Fibroblast of lung (primary cell): ENCODE measurements at regions not wholly inside any gene's neighbourhood (a gene's known extent, or its start where the extent isn't known, plus 50 kb on each side); places are given as distances from the start of the nearest gene placed in this dataset.

Experiments used
- EZH2 ChIP-seq: IDR thresholded peaks from 2 replicates; pipeline ENCODE4 v1.5.1; 2012; ENCODE audit warnings: low read length, control low read depth, mild to moderate bottlenecking; ENCODE audit errors: missing control alignments
- TF ChIP-seq, protein P1 (sequence below), 2 donors: IDR thresholded peaks in 1 of 2; conservative IDR thresholded peaks in 1 of 2; 1 replicate in 1 of 2; 2 replicates in 1 of 2; pipeline ENCODE4 v1.5.1; 2011 to 2012; ENCODE audit warnings: low read length in 2 of 2, control low read depth in 1 of 2, inconsistent platforms in 1 of 2, low read depth in 1 of 2, mild to moderate bottlenecking in 1 of 2

DNA sequence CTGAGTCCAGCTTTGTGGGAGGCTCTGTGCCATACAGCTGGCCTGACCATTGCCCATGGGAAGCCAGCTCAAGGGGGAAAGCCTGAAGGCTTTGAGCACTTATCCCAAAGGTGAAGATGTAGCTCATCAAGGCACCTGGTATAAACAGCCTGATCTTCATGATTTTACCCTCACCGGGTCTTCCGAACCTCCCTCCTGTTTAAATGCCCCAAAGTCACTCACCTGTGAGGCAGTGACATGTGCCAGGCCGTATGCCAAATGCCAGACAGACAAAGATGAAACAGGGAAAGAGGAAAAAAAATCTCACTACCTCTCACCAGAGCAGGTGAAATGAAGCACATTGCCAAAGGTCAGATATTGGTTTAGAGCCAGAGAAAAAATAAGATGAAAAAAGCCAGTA lies 62.8 kb upstream of the ITSN2 start:
- TF ChIP-seq, protein P1, sequence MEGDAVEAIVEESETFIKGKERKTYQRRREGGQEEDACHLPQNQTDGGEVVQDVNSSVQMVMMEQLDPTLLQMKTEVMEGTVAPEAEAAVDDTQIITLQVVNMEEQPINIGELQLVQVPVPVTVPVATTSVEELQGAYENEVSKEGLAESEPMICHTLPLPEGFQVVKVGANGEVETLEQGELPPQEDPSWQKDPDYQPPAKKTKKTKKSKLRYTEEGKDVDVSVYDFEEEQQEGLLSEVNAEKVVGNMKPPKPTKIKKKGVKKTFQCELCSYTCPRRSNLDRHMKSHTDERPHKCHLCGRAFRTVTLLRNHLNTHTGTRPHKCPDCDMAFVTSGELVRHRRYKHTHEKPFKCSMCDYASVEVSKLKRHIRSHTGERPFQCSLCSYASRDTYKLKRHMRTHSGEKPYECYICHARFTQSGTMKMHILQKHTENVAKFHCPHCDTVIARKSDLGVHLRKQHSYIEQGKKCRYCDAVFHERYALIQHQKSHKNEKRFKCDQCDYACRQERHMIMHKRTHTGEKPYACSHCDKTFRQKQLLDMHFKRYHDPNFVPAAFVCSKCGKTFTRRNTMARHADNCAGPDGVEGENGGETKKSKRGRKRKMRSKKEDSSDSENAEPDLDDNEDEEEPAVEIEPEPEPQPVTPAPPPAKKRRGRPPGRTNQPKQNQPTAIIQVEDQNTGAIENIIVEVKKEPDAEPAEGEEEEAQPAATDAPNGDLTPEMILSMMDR (conservative IDR thresholded peaks at IDR 0.05 in 1 of 2, IDR thresholded peaks at IDR 0.05 in 1 of 2; ENCODE audit: low read depth in 1 of 2, low read length in 2 of 2): no peak
- no peak for TF ChIP-seq EZH2
